Activated CD8-positive, alpha-beta memory T cell treated with anti-CD3 and anti-CD28 coated beads for 4 hours (primary cell): ENCODE measurements at regions not wholly inside any gene's neighbourhood (a gene's known extent, or its start where the extent isn't known, plus 50 kb on each side); places are given as distances from the start of the nearest gene placed in this dataset.
"Not testable (repeated sequence)": the region's sequence is repeated elsewhere in the genome, so short reads cannot be mapped to it uniquely, and the experiment has no call there.

Source experiments
- DNase-seq, 2 donors: peaks; one replicate each; pipeline ENCODE4 v3.0.0-alpha.2; 2020; ENCODE audit warnings: low read depth in 2 of 2

DNA sequence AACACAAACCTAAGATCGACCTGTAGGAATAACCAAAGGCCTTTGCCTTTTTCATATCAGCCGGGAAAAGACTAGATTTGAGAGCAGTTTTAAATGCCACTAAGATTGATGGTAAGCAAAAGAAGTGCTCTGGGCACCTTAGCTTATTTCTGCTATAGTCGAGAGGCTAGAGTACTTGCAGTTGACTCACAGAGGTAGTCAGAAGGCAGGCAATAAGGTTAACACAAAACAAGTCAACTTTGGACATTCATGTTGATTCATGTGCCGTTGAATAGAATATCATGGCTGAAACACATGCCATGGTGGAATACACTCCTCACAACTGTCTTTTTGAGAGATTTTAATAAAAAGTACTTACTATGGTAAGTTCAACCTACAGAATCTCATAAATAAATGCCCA lies 507.6 kb downstream of the ZEB2 start:
- DNase-seq: no peak

DNA sequence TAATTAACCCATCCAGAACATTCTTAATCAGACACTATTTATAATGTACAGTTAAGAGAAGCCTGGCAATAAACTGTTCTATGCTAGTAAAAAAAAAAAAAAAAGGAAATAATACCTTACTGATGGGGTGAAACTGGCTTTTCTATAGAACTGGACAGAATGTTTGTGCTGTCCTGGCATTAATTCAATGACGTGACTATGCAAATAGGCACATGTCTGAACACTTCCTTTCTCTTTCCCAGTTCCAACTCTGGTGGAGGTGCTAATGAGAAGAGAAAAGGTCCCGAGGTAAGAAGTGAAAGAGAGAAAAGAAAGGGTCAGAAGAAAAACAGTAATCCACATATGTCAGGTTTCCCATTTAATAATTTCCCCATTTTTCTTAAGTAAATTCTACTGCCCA lies 508.4 kb downstream of the ZEB2 start:
- no peak for DNase-seq

GRCh38 chr2:144011098-144011497 lies 508.8 kb downstream of the ZEB2 start:
- DNase-seq: no peak

DNA sequence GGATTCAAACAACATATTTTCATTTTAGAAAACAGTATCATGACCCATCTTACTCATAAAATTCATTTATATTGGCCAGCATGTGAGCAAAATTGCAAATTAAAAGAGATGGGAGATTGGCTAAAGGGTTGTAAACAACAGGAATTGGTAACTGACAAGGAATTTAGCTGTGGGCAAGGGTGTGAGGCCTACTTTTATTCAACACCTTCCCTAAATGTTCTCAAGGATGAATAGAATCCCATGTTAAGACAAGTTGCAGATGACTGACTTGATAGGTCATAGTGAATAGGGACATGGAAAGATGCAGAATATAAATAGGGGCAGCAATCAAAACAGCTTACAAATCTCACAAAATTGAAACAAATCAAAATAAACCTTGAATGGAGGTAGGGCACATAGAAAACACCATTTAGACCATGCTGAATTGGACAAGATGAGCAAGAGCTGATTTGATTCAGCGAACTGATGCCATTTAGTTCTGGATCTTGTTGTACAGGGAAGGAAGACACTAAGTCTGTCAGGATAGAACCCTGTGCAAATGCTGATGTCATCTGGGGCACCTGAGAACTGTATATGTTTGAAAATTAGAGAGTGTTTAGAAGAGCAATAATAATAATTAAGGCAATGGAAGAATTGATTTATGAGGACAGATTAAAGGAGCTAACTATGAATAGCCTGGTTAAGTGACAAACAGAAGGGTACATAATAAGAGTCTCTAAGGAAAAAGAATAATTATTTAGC lies 509.7 kb downstream of the ZEB2 start:
- no peak for DNase-seq

DNA sequence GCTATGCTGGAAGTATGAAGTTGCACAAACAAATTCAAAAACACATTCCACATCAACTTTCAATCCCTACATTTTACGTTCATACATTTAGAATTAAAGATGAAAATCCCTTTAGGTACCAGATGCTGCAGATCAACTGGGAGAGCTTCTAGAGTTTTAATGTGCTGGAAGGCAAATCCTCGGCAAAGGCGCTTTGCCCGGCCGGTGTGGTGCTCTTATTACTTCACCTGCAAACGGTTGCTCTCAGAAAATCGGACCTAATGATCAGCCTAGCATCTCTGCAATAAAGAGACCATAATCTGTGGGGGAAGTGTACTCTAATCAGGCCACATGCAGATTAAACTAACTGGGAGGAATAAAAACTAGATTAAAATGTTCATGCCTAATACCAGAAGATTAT lies 513.8 kb downstream of the ZEB2 start:
- DNase-seq: no peak

DNA sequence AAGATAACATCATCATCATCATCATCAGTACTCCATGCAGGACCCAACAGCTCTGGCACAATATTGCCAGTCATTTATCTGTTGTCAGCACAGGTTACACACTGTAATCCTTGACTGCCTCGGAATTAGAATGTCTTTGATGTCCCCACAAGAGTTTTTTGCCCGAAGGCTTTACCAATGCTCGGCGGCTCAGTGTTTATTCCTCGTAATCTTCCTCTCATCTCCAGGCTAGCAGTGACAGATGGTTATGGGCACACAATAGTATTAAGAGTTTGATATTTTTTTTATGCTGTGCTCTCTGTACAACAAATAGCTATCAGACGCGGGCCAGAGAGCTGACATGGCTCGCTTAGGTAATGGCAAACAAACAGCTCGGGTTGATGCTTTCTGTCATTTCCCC lies 515.2 kb downstream of the ZEB2 start:
- DNase-seq: no peak

DNA sequence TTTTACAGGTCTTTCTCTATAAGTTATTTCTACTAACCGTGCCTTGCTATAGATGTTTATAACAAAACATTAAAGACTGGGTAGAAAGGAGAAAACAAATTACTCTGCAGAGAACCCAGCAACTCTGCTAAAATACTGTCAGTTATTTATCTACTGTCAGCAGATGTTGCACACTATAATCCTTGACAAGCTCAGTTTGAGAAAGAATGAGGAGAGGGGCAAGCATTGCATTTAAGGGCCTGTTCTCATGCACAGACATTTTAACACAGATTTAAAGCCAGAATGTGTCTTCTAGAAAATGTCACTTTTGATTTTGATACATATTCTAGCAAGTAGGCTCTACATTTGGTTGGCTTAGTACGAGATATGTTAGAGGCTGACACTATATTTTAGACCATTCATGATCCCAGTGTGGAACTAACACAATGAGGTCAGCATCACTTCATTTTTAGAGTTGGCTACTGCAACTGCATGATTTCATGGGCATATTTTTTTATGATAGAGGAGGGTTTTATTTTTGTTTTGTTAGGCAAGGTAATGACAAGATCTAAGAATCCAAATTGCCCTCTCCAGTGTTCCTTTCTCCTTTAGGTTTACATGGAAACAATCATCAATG lies 516.4 kb downstream of the ZEB2 start:
- no peak for DNase-seq

- no peak for DNase-seq
These were observed 522.9 kb downstream of the ZEB2 start for GRCh38 chr2:143996974-143997373.

- DNase-seq: no peak
These were observed 525.0 kb downstream of the ZEB2 start for GRCh38 chr2:143994961-143995360.

GRCh38 chr2:143991596-143991995 lies 528.3 kb downstream of the ZEB2 start:
- DNase-seq: not testable (repeated sequence)

GRCh38 chr2:143988082-143988481 lies 531.8 kb downstream of the ZEB2 start:
- no peak for DNase-seq

DNA sequence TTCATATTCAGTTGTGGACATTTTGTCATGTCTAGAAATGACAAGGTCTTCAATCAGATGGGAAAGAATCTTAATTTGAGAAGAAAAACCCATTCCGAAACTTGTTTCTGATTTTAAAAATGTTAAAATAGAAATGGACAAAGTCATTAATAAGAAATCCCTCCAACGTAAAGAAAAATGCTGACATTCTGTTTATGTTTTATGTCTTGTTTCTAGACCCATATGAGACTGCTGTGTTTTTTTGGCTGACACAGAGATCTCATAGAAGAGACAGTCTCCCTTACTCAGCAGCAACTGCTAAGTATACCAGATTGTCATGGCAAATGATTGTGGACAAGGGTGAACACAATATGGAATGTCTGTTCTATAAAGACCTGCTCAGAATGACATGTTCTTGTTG lies 538.5 kb downstream of the ZEB2 start:
- DNase-seq: no peak

GRCh38 chr2:143977356-143977755 lies 542.6 kb downstream of the ZEB2 start:
- DNase-seq: no peak

GRCh38 chr2:143975216-143975615 lies 544.7 kb downstream of the ZEB2 start:
- DNase-seq: no peak

GRCh38 chr2:143974262-143974661 lies 545.7 kb downstream of the ZEB2 start:
- no peak for DNase-seq

GRCh38 chr2:143968860-143969259 lies 551.1 kb downstream of the ZEB2 start:
- DNase-seq: no peak

DNA sequence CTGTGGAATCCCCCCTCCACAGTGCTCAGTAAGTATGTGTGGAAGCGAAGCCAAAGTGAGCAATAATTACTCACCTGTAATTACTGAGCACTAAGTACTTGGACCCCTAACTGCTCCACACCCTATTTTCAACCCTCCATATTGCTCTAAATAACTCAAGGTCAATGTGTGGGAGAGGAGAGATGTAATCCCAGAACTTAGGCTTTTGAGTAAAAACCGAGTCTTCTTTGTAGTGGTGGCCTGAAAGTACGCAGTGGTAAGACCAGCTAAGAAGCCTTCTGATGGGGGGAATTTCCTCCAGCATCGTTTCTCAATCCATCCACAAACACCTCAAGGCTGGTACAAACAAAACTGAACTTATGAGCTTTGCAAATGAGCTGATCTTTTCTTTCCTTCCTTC lies 551.6 kb downstream of the ZEB2 start:
- DNase-seq: no peak

DNA sequence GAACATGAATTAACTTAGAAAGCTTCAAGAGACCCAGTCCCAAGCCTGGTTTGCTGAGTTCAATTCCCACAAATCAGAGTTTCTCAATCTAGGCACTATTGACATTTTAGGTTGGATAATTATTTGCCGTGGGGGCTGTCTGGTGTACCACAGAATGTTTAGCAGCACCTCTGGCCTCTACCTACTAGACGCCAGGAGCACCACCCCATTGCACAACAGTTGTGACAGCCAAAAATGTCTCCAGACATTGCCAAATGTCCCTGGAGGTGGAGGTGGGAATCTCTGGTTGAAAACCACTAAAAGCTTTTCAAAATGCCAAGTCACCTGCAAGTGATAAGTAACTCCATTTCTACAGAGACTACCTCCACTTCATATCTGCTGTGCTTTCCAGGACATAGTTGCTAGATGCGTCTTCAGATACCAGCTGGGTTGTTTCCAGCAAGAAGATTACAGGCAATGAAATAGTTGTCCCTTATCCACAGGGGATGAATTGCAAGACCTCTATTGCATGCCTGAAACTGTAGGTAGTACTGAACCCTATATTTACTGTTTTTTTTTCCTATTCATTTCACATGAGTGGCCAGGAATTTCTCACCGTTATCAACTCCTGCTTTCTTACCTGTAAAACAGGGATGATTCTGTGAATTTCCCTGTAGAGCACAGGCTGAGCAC lies 554.3 kb downstream of the ZEB2 start:
- no peak for DNase-seq

- no peak for DNase-seq
These were observed 555.0 kb downstream of the ZEB2 start for GRCh38 chr2:143964891-143965290.

- no peak for DNase-seq
These were observed 559.7 kb downstream of the ZEB2 start for GRCh38 chr2:143960177-143960576.

GRCh38 chr2:143957321-143957720 lies 562.6 kb downstream of the ZEB2 start:
- no peak for DNase-seq

GRCh38 chr2:143955401-143956065 lies 564.4 kb downstream of the ZEB2 start:
- DNase-seq: no peak

DNA sequence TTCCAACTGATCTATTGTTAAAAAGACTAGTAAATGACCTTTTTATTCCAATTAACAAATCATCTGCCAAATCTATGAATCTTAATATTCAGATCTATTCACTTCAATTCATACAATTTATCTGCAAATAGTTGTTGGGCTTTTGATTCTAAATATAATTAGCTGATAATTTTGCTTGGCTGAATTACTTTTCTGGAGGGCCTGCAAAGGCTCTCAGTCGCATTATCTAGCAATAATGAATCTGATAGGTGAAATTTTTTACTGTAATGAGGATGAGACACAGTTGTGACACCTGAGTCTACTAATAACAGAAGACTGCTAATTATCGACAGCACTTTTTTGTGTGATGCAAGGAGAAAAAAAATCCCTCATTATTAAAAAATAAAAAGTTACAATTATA lies 565.1 kb downstream of the ZEB2 start:
- DNase-seq: no peak
